ENCODE measurements at regions not wholly inside any gene's neighbourhood (a gene's known extent, or its start where the extent isn't known, plus 50 kb on each side); places are given as distances from the start of the nearest gene placed in this dataset.
"Not testable (repeated sequence)": the region's sequence is repeated elsewhere in the genome, so short reads cannot be mapped to it uniquely, and the experiment has no call there.

DNA sequence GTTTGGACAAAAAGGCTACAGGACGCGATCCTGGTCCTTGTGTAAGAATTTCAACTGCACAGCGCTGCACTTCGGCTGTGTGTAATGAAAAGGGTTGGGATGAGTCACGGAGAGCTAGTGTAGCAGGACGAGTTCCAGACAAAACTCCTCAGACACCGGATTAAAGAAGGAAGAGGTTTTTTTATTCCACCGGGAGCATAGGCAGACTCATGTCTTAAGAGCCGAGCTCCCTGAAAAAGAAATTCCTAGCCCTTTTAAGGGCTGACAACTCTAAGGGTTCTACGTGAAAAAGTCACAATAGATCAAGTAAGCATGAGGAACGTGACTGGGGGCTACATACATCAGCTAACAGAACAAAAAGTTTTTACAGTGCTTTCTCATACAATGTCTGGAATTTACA lies 54.8 kb upstream of the FAM90A1 start:
- not testable (repeated sequence) for DNase-seq

DNA sequence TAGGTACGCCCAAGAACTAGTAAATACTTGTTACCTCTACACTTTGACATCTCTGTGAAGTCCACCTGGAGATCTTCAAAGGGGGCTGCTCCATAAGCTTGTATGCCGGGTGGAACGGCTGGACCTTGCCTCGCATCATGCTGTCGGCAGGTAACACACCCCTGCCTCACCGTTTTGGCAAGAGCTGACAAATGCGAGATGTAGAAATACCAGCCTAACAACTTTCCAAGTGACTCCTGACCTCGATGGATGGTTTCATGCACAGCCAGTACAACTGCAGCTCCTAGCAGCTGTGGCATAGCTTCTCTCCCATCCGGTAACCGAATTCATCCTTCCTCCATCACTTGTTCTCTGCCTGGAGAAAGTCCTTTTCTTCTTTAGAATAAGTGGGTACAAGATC lies 58.3 kb upstream of the FAM90A1 start:
- not testable (repeated sequence) for DNase-seq

DNA sequence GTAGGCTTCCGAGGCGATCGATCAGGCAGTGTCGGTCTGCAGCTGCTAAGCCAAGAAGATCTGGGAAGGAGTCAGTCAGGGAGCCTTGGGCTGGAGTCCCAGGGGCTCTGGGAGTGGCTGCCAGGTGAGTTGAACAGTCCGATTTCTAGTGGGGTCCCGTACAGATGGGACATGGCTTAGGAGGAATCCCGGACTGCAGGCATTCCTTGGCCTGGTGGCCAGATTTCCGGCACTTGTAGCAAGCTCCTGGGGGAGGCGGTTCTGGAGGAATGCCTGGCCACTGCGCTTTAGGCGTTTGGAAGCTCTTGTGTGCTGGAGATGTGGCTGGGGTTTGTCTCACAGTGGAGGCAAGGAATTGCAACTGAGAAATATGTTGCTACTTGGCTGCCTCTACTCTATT lies 64.3 kb upstream of the FAM90A1 start:
- not testable (repeated sequence) for DNase-seq

DNA sequence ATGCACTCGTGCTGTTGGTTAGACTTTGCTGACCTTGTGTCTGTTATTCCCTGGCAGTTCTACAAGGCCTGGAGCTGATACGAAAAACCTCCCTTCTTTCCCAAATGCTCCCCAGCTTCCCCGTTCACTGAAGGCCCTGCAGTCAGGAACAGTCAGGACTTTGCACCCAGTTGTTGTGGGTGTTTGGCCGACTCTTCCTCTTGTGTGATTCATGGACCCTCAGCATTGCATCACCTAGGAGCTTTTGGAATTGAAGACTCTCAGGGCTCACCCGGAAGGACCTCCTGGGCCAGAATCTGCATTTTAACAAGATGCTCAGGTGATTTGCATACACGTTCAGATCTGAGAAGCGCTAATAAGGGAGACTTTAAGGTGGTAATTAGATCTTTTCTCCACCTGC lies 67.2 kb upstream of the FAM90A1 start:
- not testable (repeated sequence) for DNase-seq

- DNase-seq = not testable (repeated sequence)
Measured at GRCh38 chr12:8308611-8309010, 81.2 kb upstream of the FAM90A1 start.

DNA sequence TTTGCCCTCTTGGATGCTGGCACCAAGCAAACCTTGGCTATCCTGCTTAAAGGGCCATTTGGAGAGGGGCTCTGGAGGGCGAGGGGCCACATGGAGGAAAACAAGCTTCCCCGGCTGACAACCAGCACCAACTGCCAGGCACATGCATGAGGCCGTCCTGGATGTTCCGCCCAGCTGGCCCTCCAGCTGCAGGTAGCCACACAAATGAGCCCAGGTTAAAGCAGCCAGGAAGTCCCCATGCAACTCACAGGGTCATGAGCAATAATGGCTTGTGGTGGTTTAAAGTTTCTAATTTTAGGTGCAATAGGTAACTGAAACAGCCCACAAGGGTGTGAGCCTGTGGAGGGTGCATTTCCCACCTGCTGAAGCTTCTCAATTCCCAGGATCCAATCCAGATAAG lies 88.6 kb upstream of the FAM90A1 start:
- not testable (repeated sequence) for DNase-seq

DNA sequence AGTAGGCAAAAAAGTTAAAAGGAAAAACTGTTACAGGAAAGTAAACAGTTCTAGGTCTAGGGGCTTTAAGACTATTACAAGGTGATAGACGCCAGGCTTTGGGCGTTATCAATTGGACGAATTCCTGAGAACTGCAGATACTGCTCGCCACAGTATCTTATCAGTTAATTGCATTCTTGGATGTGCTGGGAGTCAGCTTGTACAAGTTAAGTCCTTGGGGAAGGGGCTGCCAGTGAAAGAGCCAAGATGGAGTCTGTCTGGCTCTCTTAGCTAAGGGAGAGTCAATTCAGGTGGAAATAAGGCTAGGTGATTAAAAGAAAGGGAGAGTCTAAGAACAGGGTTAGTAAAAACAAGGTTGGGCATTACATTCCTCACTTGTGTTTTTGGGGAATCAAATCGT lies 90.3 kb upstream of the FAM90A1 start:
- DNase-seq = not testable (repeated sequence)

DNA sequence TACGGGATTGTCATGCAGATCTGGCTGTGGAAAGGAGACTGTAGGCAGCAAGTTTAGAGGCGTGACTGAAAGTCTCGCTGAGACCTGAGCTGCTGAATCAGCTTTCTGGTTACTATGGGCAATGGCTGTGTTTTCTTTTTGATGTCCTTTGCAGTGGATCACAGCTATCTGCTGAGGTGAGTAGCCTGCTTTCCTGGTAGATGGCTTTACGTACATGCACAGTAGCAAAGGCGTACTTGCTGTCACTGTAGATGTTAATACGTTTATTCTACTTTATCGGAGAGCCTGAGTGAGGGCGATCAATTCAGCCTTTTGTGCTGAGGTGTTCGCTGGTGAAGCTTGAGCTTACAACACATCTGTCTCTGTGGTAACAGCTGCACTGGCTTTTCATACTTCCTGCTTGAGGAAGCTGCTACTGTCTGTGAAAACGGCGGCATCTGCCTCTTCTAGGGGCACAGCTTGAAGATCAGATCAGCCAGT lies 92.9 kb upstream of the FAM90A1 start:
- not testable (repeated sequence) for DNase-seq

GRCh38 chr12:8320791-8321370 lies 93.5 kb upstream of the FAM90A1 start:
- not testable (repeated sequence) for DNase-seq

DNA sequence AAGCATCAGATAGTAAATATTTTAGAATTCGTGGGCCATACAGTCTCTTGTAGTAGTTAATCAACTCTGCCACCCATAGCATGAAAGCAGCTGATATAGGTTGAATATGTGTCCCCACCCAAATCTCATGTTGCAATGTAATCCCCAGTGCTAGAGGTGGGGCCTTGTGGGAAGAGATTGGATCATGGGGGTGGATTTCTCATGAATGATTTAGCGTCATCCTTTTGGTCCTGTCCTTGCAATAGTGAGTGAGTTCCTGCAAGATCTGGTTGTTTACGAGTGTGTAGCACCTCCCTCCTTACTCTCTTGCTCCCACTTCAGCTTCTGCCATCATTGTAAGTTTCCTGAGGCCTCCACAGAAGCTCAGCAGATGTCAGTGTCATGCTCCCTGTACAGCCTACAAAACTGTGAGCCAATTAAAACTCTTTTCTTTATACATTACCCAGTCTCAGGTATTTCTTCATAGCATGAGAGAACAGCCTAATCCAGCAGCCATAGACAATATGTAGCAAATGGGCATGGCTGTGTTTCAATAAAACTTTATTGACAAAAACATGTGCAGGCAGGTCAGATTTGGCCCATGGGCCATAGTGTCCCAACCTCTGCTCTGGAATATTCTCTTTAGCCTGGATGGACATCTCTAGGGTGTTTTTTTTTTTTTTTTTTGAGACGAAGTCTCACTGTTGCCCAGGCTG lies 97.9 kb upstream of the FAM90A1 start:
- not testable (repeated sequence) for DNase-seq

DNA sequence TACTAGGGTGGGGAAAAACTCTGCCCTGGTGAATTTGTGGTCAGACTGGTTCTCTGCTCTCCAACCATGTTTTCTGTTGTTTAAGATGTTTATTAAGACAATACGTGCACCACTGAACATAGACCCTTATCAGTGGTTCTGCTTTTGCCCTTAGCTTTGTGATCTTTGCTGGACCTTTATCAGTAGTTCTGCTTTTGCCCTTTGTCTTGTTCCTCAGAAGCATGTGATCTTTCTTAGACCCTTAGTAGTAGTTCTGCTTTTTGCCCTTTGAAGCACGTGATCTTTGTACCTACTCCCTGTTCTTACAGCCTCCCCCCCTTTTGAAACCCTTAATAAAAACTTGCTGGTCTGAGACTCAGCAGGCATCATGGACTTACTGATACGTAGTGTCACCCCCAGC lies 101.4 kb upstream of the FAM90A1 start:
- not testable (repeated sequence) for DNase-seq

- not testable (repeated sequence) for DNase-seq
Measured at GRCh38 chr12:8332373-8332772, 105.0 kb upstream of the FAM90A1 start.

DNA sequence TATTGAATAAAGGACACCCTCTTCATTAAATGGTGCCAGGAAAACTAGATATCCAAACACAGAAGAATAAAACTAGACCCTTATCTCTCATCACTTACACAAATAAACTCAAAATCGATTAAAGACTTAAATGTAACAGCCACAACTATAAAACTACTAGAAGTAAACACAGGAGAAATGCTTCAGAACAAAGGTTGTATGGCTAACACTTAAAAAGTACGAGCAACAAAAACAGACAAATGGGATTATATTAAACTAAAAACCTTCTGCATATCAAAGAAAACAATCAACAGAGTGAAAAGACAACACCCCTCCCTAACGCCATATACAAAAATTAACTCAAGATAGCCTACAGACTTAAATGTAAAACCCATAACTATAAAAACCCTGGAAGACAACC lies 104.7 kb upstream of the CLEC6A start:
- DNase-seq = not testable (repeated sequence)

- not testable (repeated sequence) for DNase-seq
Measured at GRCh38 chr12:8354741-8355140, 101.0 kb upstream of the CLEC6A start.

DNA sequence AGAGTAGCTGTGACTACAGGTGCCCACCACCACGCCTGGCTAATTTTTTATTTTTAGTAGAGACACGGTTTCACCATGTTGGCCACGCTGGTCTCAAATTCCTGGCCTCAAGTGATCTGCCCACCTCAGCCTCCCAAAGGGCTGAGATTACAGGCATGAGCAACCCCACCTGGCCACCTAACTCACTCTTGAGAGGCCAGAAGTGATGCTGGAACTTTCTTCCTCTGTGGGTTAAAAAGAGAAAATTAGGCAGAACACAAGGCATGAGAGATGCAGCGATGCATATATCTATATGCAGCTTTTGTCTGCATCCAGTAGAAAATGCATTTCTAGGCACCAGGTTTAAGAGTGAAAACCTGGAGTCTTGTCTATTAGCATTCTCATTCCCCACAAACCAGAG lies 100.2 kb upstream of the CLEC6A start:
- not testable (repeated sequence) for DNase-seq

DNA sequence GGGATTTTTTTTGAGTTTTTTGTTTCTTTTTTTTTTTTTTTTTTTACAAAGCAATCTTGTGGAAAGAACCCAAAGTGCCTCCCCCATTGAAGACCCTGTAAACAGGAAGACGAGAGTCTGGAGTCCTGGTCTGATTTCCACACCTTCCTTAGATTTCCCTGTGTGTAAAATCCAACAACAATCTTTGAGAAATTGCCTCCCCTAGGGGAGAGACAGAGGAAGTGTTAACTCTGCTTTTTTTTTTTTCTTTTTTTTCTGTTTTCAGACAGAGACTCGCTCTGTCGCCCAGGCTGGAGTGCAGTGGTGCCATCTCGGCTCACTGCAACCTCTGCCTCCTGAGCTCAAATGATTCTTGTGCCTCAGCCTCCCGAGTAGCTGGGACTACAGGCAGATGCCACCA lies 82.0 kb upstream of the CLEC6A start:
- not testable (repeated sequence) for DNase-seq

GRCh38 chr12:8375122-8375521 lies 80.6 kb upstream of the CLEC6A start:
- not testable (repeated sequence) for DNase-seq

- not testable (repeated sequence) for DNase-seq
Measured at GRCh38 chr12:8377756-8378155, 78.0 kb upstream of the CLEC6A start.

GRCh38 chr12:8382556-8382955 lies 73.2 kb upstream of the CLEC6A start:
- DNase-seq = not testable (repeated sequence)

DNA sequence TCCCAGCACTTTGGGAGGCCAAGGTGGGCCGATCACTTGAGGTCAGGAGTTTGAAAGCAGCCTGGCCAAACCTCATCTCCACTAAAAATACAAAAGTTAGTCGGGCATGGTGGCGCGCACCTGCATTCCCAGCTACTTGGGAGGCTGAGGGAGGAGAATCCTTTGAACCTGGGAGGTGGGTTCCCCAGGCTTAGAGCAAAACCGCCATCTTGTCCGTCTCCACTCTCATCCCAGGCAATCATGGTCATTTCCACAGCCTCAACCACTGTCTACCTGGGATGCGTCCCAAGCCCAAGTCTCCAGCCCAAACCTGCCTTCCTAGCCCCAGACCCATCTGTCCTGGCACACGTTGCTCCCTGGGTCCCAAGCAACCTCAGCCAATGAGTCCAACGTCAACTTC lies 71.1 kb upstream of the CLEC6A start:
- DNase-seq = not testable (repeated sequence)

DNA sequence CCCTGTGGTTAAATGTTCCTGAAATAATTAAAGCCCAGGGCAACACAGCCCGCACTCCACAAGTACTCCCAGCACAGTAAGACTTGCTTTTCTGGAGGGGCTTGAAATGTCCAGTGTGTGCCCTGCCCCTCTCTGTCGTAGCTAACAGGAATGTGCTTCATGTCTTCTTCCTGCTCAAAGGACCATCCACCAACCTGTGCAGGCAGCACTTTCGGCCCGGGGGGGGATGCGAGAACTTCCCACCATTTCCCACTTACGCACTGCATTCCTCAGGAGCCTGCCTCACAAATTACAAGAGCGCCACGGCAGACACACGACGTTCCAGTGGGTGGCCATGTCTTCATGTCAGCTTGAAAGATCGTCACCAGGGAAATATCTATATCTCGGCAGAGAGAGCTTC lies 70.3 kb upstream of the CLEC6A start:
- DNase-seq = not testable (repeated sequence)

DNA sequence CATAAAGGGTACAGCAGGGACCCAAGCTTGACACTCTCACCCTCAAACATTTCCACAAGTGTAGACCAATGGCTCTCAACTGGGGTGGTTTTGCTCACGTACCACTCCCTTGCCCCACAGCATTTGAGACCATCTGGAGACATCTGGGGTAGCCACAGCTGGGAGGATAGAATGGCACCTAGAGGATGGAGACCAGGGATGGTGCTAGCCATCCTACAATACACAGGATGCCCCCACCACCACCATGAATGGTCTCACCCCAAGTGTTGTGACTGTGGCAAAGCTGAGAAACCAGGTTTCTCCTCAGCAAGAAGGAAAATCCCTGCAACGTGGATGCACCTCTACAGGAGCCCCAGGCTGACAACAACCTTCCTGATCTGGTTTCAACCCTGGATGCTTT lies 69.1 kb upstream of the CLEC6A start:
- DNase-seq = not testable (repeated sequence)

DNA sequence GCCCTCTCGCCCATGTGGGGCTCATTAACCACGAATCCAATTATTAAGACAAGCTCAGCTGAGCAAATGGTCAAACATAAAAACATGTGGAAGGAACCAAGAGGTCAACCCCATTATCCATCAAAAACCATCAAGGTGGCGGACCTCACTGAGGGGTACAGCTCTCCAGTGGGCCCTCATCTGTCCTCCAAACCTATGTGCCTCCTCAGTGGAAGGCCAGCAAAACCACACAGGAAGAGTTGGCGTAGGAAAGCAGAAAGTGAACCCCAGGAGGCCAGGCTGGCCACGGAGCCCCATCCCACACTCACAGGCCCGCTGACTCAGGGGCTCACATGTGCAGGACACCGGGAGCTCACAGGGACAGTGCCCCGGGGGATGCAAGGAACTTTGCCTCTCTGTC lies 66.5 kb upstream of the CLEC6A start:
- not testable (repeated sequence) for DNase-seq

- peak in 1 of 2 experiments; percentile 32 for DNase-seq
Measured at GRCh38 chr12:8390001-8390777, 65.6 kb upstream of the CLEC6A start.

Data from NCI-H2081 (cell line).